Liver (tissue), 3 donors: ENCODE measurements at regions not wholly inside any gene's neighbourhood (a gene's known extent, or its start where the extent isn't known, plus 50 kb on each side); places are given as distances from the start of the nearest gene placed in this dataset.

ENCODE experiments used
- ATF3 ChIP-seq: IDR thresholded peaks from 2 replicates; pipeline ENCODE4 v1.6.1; 2016; ENCODE audit warnings: antibody characterized with exemption
- CTCF ChIP-seq: fragments of 150-350 bp; IDR thresholded peaks from 2 replicates; pipeline ENCODE4 v1.5.1; 2017; ENCODE audit warnings: improper control_type of control experiment, low read depth, low read length; ENCODE audit not compliant: missing input control
- EGR1 ChIP-seq, 2 donors: IDR thresholded peaks; 2 replicates each; pipeline ENCODE4 v1.6.1; 2016 to 2018; ENCODE audit warnings: antibody characterized with exemption in 2 of 2, low read depth in 2 of 2
- GABPA ChIP-seq, 2 donors: IDR thresholded peaks in 1 of 2; conservative IDR thresholded peaks in 1 of 2; 2 replicates each; pipeline ENCODE4 v1.6.1; 2016; ENCODE audit warnings: antibody characterized with exemption in 2 of 2, mild to moderate bottlenecking in 1 of 2, moderate library complexity in 1 of 2
- HNF4A ChIP-seq, 2 donors: conservative IDR thresholded peaks; 2 replicates each; pipeline ENCODE4 v1.6.1; 2016; ENCODE audit warnings: antibody characterized with exemption in 2 of 2, mild to moderate bottlenecking in 2 of 2
- JUND ChIP-seq, 2 donors: IDR thresholded peaks; 2 replicates each; pipeline ENCODE4 v1.6.1; 2016; ENCODE audit warnings: antibody characterized with exemption in 2 of 2
- MAX ChIP-seq: IDR thresholded peaks from 2 replicates; pipeline ENCODE4 v1.6.1; 2016; ENCODE audit warnings: antibody characterized with exemption
- RAD21 ChIP-seq, 2 donors: IDR thresholded peaks; 2 replicates each; pipeline ENCODE4 v1.6.1; 2016; ENCODE audit warnings: antibody characterized with exemption in 2 of 2, mild to moderate bottlenecking in 2 of 2
- REST ChIP-seq: IDR thresholded peaks from 2 replicates; pipeline ENCODE4 v1.6.1; 2016; ENCODE audit warnings: antibody characterized with exemption, mild to moderate bottlenecking
- SP1 ChIP-seq: IDR thresholded peaks from 2 replicates; pipeline ENCODE4 v1.6.1; 2018; ENCODE audit warnings: antibody characterized with exemption, mild to moderate bottlenecking
- TAF1 ChIP-seq: conservative IDR thresholded peaks from 2 replicates; pipeline ENCODE4 v1.6.1; 2016; ENCODE audit warnings: antibody characterized with exemption, mild to moderate bottlenecking
- donor health status: healthy.
- donor health status: healthy.

- TF ChIP-seq EGR1 (IDR thresholded peaks at IDR 0.05; ENCODE audit: low read depth in 2 of 2) = no peak
- TF ChIP-seq CTCF = no peak
- no peak for TF ChIP-seq MAX
- TF ChIP-seq JUND (IDR thresholded peaks at IDR 0.05) = no peak
- no peak for TF ChIP-seq SP1
- TF ChIP-seq TAF1 = no peak
- no peak for TF ChIP-seq GABPA (IDR thresholded peaks at IDR 0.05 in 1 of 2, conservative IDR thresholded peaks at IDR 0.05 in 1 of 2)
- no peak for TF ChIP-seq REST
- TF ChIP-seq ATF3 = no peak
- TF ChIP-seq RAD21 (IDR thresholded peaks at IDR 0.05) = no peak
- no peak for TF ChIP-seq HNF4A (conservative IDR thresholded peaks at IDR 0.05)
Observed at GRCh38 chr18:52227536-52227935, 112.5 kb upstream of the DCC start.
